NCI-H1105 (cell line): ENCODE measurements at regions not wholly inside any gene's neighbourhood (a gene's known extent, or its start where the extent isn't known, plus 50 kb on each side); places are given as distances from the start of the nearest gene placed in this dataset.
"Not testable (repeated sequence)": the region's sequence is repeated elsewhere in the genome, so short reads cannot be mapped to it uniquely, and the experiment has no call there.

Experiments used
- DNase-seq: peaks from one replicate; lab custom pipeline; 2025; lab: John Stamatoyannopoulos, UW

GRCh38 chr5:115469904-115470516, 74.6 kb downstream of the FEM1C start:
- DNase-seq: no peak

- DNase-seq: no peak
These were observed 76.9 kb downstream of the FEM1C start for GRCh38 chr5:115467628-115468027.

GRCh38 chr5:115465431-115465830, 79.1 kb downstream of the FEM1C start:
- no peak for DNase-seq

GRCh38 chr5:115463983-115464382, 80.6 kb downstream of the FEM1C start:
- DNase-seq: no peak

- DNase-seq: no peak
These were observed 82.9 kb downstream of the FEM1C start for GRCh38 chr5:115461506-115462290.

GRCh38 chr5:115461093-115461492, 83.5 kb downstream of the FEM1C start:
- DNase-seq: no peak

GRCh38 chr5:115460472-115460871, 84.1 kb downstream of the FEM1C start:
- no peak for DNase-seq

- no peak for DNase-seq
These were observed 84.7 kb downstream of the FEM1C start for GRCh38 chr5:115459855-115460341.

GRCh38 chr5:115458416-115458815, 86.2 kb downstream of the FEM1C start:
- no peak for DNase-seq

- no peak for DNase-seq
These were observed 86.6 kb downstream of the FEM1C start for GRCh38 chr5:115458003-115458409.

- no peak for DNase-seq
These were observed 87.0 kb downstream of the FEM1C start for GRCh38 chr5:115457571-115457970.

GRCh38 chr5:115456539-115457040, 88.0 kb downstream of the FEM1C start:
- no peak for DNase-seq

- DNase-seq: no peak
These were observed 88.5 kb downstream of the FEM1C start for GRCh38 chr5:115456056-115456455.

GRCh38 chr5:115455301-115455707, 89.3 kb downstream of the FEM1C start:
- no peak for DNase-seq

- DNase-seq: no peak
These were observed 91.0 kb downstream of the FEM1C start for GRCh38 chr5:115453391-115454095.

GRCh38 chr5:115452536-115453235, 91.9 kb downstream of the FEM1C start:
- no peak for DNase-seq

- DNase-seq: no peak
These were observed 92.5 kb downstream of the FEM1C start for GRCh38 chr5:115452083-115452482.

- no peak for DNase-seq
These were observed 93.8 kb downstream of the FEM1C start for GRCh38 chr5:115450741-115451140.

GRCh38 chr5:115448630-115449029, 95.9 kb downstream of the FEM1C start:
- not testable (repeated sequence) for DNase-seq

- DNase-seq: no peak
These were observed 103.7 kb downstream of the FEM1C start for GRCh38 chr5:115440782-115441451.

- DNase-seq: no peak
These were observed 104.9 kb downstream of the FEM1C start for GRCh38 chr5:115439639-115440038.
